Muscle layer of duodenum (tissue), 2 donors: ENCODE measurements at regions not wholly inside any gene's neighbourhood (a gene's known extent, or its start where the extent isn't known, plus 50 kb on each side); places are given as distances from the start of the nearest gene placed in this dataset.

Experiments used
- H3K27ac ChIP-seq: one replicate; pipeline ENCODE4 v1.7.0; 2013; ENCODE audit warnings: mild to moderate bottlenecking, low read length
- H3K27me3 ChIP-seq: one replicate; pipeline ENCODE4 v1.7.0; 2013; ENCODE audit warnings: low read depth, mild to moderate bottlenecking, control low read depth, low read length
- H3K36me3 ChIP-seq, 2 donors: one replicate each; pipeline ENCODE4 v1.7.0; 2013; ENCODE audit warnings: low read length in 2 of 2, control low read depth in 1 of 2, mild to moderate bottlenecking in 1 of 2; ENCODE audit not compliant: insufficient read depth in 2 of 2, control insufficient read depth in 1 of 2
- H3K4me1 ChIP-seq, 2 donors: one replicate each; pipeline ENCODE4 v1.7.0; 2013; ENCODE audit warnings: low read length in 2 of 2, mild to moderate bottlenecking in 2 of 2, control low read depth in 1 of 2, moderate library complexity in 1 of 2; ENCODE audit not compliant: insufficient read depth in 2 of 2, control insufficient read depth in 1 of 2
- H3K4me3 ChIP-seq, 2 donors: one replicate each; pipeline ENCODE4 v1.7.0; 2013; ENCODE audit warnings: low read length in 2 of 2, low read depth in 1 of 2, mild to moderate bottlenecking in 1 of 2
- H3K9me3 ChIP-seq, 2 donors: one replicate each; pipeline ENCODE4 v1.7.0; 2013; ENCODE audit warnings: low read length in 2 of 2, control low read depth in 1 of 2, mild to moderate bottlenecking in 1 of 2; ENCODE audit not compliant: control insufficient read depth in 1 of 2
- donor health status: healthy.

GRCh38 chr3:10707400-10708215 lies 108.4 kb upstream of the SLC6A11 start:
- H3K4me3 ChIP-seq: peak overlapping the region in 1 of 2 donors; percentile 51
- H3K27me3 ChIP-seq: peaks cover 35% of the 10 kb centered on the region

GRCh38 chr3:10708216-10708893 lies 107.7 kb upstream of the SLC6A11 start:
- Histone ChIP-seq H3K27ac (no peak overlapping the region), H3K36me3 (no peaks in the 10 kb centered on the region), H3K4me3 (no peak overlapping the region), H3K27me3 (peaks cover 35% of the 10 kb centered on the region), H3K9me3 (no peaks in the 10 kb centered on the region), H3K4me1 (peaks cover 0 to 16% of the 10 kb centered on the region in 2 donors)

More at GRCh38 chr3:10707400-10708215, 108.4 kb upstream of the SLC6A11 start:
- Histone ChIP-seq H3K9me3 (no peaks in the 10 kb centered on the region), H3K36me3 (no peaks in the 10 kb centered on the region), H3K4me1 (peaks cover 0 to 16% of the 10 kb centered on the region in 2 donors), H3K27ac (no peak overlapping the region)

GRCh38 chr3:10709110-10709781 lies 106.8 kb upstream of the SLC6A11 start:
- H3K27me3 ChIP-seq: peaks cover 30% of the 10 kb centered on the region
- H3K4me3 ChIP-seq: no peak overlapping the region
- H3K27ac ChIP-seq: no peak overlapping the region
- no peaks in the 10 kb centered on the region for H3K36me3 ChIP-seq
- peaks cover 0 to 16% of the 10 kb centered on the region in 2 donors for H3K4me1 ChIP-seq
- no peaks in the 10 kb centered on the region for H3K9me3 ChIP-seq

- no peak overlapping the region for H3K27ac ChIP-seq
- H3K27me3 ChIP-seq: peaks cover 12% of the 10 kb centered on the region
- peaks cover 0 to 5% of the 10 kb centered on the region in 2 donors for H3K9me3 ChIP-seq
These were observed 103.9 kb upstream of the SLC6A11 start for GRCh38 chr3:10712121-10712520.

GRCh38 chr3:10713656-10714055 lies 102.4 kb upstream of the SLC6A11 start:
- Histone ChIP-seq H3K27me3 (peaks cover 5% of the 10 kb centered on the region), H3K4me1 (no peaks in the 10 kb centered on the region), H3K4me3 (no peak overlapping the region)

More at GRCh38 chr3:10712121-10712520, 103.9 kb upstream of the SLC6A11 start:
- H3K4me1 ChIP-seq: peaks cover 0 to 11% of the 10 kb centered on the region in 2 donors
- H3K4me3 ChIP-seq: no peak overlapping the region
- H3K36me3 ChIP-seq: no peaks in the 10 kb centered on the region

GRCh38 chr3:10715886-10716285 lies 100.1 kb upstream of the SLC6A11 start:
- Histone ChIP-seq H3K27ac (no peak overlapping the region), H3K9me3 (peaks cover 0 to 5% of the 10 kb centered on the region in 2 donors), H3K4me1 (no peaks in the 10 kb centered on the region), H3K4me3 (no peak overlapping the region), H3K27me3 (no peaks in the 10 kb centered on the region), H3K36me3 (no peaks in the 10 kb centered on the region)

More at GRCh38 chr3:10713656-10714055, 102.4 kb upstream of the SLC6A11 start:
- Histone ChIP-seq H3K27ac (no peak overlapping the region), H3K9me3 (peaks cover 0 to 5% of the 10 kb centered on the region in 2 donors), H3K36me3 (no peaks in the 10 kb centered on the region)

- no peaks in the 10 kb centered on the region for H3K36me3 ChIP-seq
- no peaks in the 10 kb centered on the region for H3K27me3 ChIP-seq
These were observed 99.1 kb upstream of the SLC6A11 start for GRCh38 chr3:10716964-10717363.

GRCh38 chr3:10717756-10718155 lies 98.3 kb upstream of the SLC6A11 start:
- H3K27me3 ChIP-seq: no peaks in the 10 kb centered on the region

More at GRCh38 chr3:10716964-10717363, 99.1 kb upstream of the SLC6A11 start:
- Histone ChIP-seq H3K9me3 (peaks cover 0 to 5% of the 10 kb centered on the region in 2 donors), H3K4me1 (no peaks in the 10 kb centered on the region), H3K4me3 (no peak overlapping the region), H3K27ac (no peak overlapping the region)

GRCh38 chr3:10721101-10721500 lies 94.9 kb upstream of the SLC6A11 start:
- no peaks in the 10 kb centered on the region for H3K36me3 ChIP-seq
- H3K27ac ChIP-seq: no peak overlapping the region

More at GRCh38 chr3:10717756-10718155, 98.3 kb upstream of the SLC6A11 start:
- Histone ChIP-seq H3K36me3 (no peaks in the 10 kb centered on the region), H3K4me3 (no peak overlapping the region), H3K27ac (no peak overlapping the region), H3K4me1 (no peaks in the 10 kb centered on the region), H3K9me3 (peaks cover 0 to 5% of the 10 kb centered on the region in 2 donors)

GRCh38 chr3:10722911-10723310 lies 93.1 kb upstream of the SLC6A11 start:
- H3K4me1 ChIP-seq: no peaks in the 10 kb centered on the region
- H3K4me3 ChIP-seq: no peak overlapping the region
- H3K36me3 ChIP-seq: no peaks in the 10 kb centered on the region
- no peaks in the 10 kb centered on the region for H3K9me3 ChIP-seq
- H3K27me3 ChIP-seq: no peaks in the 10 kb centered on the region
- H3K27ac ChIP-seq: no peak overlapping the region

More at GRCh38 chr3:10721101-10721500, 94.9 kb upstream of the SLC6A11 start:
- H3K27me3 ChIP-seq: no peaks in the 10 kb centered on the region
- no peaks in the 10 kb centered on the region for H3K9me3 ChIP-seq
- no peak overlapping the region for H3K4me3 ChIP-seq
- no peaks in the 10 kb centered on the region for H3K4me1 ChIP-seq

- no peak overlapping the region for H3K4me3 ChIP-seq
- no peaks in the 10 kb centered on the region for H3K4me1 ChIP-seq
- no peaks in the 10 kb centered on the region for H3K27me3 ChIP-seq
- H3K27ac ChIP-seq: no peak overlapping the region
- H3K36me3 ChIP-seq: no peaks in the 10 kb centered on the region
- H3K9me3 ChIP-seq: no peaks in the 10 kb centered on the region
These were observed 92.0 kb upstream of the SLC6A11 start for GRCh38 chr3:10723991-10724390.
